GM10266 (cell line): ENCODE measurements at regions not wholly inside any gene's neighbourhood (a gene's known extent, or its start where the extent isn't known, plus 50 kb on each side); places are given as distances from the start of the nearest gene placed in this dataset.

Experiments used
- DNase-seq: peaks from one replicate; pipeline ENCODE4 v3.0.0; 2012; ENCODE audit errors: extremely low spot score
- CTCF ChIP-seq: IDR thresholded peaks from 2 replicates; pipeline ENCODE4 v1.5.1; 2012; ENCODE audit warnings: mild to moderate bottlenecking, low read depth; ENCODE audit not compliant: control insufficient read depth, insufficient read depth; ENCODE audit errors: missing control alignments

DNA sequence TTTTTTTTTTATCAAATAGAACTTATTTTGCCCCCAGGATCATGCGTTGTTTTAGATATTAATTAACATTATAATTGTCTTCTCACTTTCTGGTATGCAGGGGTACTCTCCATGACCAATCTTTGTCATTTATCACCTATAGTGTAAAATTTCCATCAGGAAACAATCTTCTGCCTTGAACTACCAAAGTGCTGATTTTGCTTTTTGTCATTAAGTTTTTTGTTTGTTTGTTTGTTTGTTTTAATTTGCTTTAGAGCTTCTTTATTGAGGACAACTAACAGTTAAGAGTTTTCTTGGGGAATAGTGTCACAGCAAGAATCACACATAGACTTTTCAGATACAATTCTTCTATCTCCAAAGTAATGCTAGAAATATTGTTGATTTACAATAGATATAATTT, 171.2 kb upstream of the PRPS1L1 start:
- DNase-seq = no peak
- TF ChIP-seq CTCF = no peak

DNA sequence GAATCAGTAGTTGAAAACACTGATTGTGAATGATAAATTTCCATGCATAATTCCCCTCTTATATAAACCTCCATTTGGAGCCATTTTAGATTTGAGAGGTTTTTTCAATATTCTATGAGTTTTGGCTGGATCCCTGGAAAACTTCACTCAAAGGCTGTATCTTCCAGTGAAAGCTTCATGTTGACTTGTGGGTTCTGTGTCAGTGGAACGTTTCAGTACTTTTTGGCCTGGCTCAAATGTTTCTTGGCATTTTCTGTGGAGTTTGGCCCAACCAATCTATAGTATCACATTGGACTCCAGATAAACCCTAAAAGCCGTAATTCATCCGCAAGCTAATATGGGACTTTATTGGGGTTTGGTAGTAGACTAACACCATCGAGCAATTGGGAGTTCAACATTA, 172.6 kb upstream of the PRPS1L1 start:
- no peak for DNase-seq
- TF ChIP-seq CTCF = no peak

- TF ChIP-seq CTCF = no peak
- DNase-seq = no peak
These were observed 173.2 kb upstream of the PRPS1L1 start for GRCh38 chr7:18200855-18201254.

DNA sequence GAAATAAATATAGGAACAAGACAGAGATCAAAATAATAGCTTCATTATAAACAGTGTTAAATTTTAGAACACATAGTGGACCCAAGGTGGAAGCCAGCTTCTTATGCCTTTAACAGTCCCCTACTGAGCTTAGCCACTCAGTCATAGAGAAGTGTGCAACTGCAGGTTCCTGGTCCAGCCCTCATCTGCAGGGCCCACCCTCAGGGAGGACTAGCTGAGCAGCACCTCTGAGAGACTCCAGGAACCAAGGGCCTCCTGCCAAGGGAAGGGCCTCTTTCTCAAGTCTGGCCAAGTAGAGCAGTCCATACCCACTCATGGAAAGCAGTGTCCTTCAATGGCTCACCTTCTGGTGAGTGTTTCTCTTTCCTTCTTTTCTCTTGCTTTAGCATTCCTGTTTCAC, 173.7 kb upstream of the PRPS1L1 start:
- DNase-seq = no peak
- TF ChIP-seq CTCF = no peak

DNA sequence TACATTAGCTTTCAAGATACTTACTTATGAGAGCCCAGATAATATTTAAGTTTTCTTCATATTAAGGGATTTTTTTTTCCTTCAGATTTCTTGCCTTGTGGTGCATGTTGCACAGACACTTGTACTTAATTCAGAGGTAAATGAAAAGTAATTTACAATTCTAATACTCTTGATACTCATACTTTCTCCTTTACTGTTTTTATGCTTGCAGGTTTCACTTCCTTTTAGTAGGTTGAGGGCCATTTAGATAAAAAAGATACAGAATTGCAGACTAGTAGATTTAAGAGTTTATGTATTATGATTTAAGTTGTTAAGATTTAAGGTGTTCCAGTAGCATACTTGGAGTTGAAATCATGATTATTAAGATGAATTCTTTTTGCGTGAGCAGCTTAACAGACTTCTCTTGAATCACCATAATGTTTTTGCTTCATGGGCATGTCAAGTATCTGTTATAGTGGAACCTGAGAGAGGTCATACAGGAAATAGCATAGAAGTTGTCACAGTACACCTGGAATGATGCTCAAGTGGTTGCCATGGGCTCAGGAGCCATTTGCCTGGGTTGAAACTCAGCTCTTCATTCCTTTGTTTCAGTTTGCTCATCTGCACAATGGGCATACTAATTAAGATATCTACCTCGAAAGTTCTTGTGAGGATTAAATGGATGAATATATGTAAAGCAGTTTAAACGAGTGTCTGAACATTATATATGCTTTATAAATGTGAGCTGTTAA, 174.8 kb upstream of the PRPS1L1 start:
- TF ChIP-seq CTCF = no peak
- DNase-seq = no peak

GRCh38 chr7:18206331-18206730, 178.7 kb upstream of the PRPS1L1 start:
- TF ChIP-seq CTCF = no peak
- DNase-seq = no peak

DNA sequence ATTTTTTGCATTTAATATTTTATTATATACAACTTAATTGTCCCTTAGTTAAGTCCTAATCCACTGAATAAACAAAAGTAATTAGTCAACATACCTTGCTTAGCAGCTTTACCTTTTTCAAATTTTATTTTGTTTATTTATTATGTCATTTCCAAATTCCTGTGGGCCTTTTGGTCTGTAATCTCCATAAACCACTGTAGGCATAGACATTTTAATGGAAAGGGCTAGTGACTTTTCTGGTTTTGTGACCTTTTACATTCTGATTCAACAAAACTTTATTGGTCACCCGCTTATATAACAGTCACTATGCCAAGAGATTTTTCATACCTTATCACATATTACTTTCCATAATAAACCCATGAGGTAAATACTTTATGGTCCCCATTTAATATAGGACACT, 181.3 kb upstream of the PRPS1L1 start:
- DNase-seq = no peak
- no peak for TF ChIP-seq CTCF
